AG08396 (cell line): ENCODE measurements at regions not wholly inside any gene's neighbourhood (a gene's known extent, or its start where the extent isn't known, plus 50 kb on each side); places are given as distances from the start of the nearest gene placed in this dataset.

Source experiments
- DNase-seq: peaks from one replicate; pipeline ENCODE4 v3.0.0; 2012; ENCODE audit warnings: low spot score, mixed read lengths

DNA sequence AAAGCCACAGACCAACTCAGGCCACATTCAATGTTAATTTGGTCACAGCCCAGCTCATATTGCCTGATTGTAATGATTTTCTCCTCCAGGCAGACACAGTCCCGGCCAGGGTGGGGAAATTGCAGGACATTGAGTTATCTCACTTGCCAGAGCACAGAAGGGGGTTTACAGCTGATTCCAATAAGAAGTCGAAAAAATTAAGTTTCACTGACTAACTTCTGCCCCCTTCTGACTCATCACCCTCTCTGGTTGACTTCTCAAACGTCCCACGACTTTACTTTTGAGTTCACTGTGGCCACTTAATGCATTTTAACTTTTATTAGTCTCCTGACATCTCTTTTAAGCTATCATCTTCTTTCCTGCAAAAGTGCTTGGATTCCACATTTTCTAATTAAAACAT is 321.4 kb upstream of the WWC1 start:
- DNase-seq: no peak

DNA sequence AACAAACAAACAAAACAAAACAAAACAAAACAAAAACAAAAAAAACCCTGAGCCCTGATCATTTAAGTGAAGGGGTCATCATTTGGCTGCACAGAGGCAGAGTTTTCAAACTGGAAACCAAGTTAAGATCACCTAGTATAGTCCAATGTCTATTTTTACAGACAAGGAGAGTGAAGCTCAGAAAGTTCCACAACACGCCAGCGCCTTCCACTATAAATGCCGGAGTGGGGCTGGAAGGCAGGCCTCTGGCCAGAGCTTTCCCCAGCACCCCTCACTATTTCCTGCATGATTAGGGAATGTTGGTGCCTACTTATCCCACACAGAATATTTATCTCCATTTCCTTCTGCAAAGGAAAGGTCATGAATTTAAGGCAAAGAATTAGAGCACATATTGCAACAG is 319.7 kb upstream of the WWC1 start:
- DNase-seq: no peak

DNA sequence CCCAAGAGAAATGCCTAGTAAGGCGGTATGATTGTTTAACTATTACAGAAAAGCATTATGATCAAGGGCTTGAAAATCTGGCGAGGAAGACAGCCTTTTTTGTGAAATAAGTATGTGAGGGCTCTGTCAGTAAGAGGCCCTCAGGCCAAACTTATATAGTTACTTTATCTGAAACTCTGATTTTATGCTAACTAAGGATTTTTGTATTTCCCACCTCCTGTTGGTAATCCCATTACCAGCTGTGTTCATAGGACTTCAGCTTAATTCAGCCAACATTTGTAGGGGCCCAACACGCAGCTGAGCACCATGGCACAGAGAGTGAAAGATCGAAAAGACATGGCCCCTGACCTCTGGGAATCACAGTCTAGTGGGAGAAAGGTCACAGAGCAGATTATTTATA is 318.3 kb upstream of the WWC1 start:
- DNase-seq: no peak

DNA sequence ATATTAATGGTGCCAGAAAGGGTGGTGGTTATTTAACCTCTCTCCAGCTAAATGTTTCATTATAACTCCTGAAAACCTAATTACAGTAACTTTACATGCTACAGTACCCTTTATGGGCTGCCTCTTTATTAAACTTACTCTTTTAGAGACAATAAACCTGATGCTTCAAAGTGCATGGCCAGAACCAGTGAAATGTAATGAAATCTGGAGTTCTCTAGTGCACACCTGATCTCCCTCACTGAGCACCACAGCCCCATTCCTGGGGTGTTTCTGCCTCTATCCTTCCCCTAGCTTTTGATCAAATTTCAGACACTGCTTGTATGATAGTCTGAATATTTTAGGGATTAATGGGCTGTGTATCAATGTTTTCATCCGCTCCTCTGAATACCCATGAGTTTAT is 306.5 kb upstream of the WWC1 start:
- no peak for DNase-seq

DNA sequence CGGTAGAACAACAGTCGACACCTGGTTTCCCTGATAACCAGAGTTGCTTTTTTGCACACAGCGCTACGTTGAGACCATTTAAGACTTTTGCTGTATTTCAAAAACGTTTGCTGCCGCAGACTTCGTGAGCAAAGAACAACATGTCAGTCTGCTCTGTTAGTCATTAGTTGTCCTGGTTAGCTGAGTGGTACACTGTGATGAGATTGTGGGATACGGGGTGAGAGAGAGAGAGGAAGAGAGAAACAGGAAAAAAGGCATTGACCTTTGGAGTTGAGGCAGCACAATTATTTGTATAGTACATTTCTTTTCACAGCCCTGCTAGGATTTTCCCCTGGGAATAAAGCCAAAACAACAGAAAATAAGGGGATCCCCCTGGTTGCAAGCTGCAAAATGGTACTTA is 306.1 kb upstream of the WWC1 start:
- DNase-seq: no peak

DNA sequence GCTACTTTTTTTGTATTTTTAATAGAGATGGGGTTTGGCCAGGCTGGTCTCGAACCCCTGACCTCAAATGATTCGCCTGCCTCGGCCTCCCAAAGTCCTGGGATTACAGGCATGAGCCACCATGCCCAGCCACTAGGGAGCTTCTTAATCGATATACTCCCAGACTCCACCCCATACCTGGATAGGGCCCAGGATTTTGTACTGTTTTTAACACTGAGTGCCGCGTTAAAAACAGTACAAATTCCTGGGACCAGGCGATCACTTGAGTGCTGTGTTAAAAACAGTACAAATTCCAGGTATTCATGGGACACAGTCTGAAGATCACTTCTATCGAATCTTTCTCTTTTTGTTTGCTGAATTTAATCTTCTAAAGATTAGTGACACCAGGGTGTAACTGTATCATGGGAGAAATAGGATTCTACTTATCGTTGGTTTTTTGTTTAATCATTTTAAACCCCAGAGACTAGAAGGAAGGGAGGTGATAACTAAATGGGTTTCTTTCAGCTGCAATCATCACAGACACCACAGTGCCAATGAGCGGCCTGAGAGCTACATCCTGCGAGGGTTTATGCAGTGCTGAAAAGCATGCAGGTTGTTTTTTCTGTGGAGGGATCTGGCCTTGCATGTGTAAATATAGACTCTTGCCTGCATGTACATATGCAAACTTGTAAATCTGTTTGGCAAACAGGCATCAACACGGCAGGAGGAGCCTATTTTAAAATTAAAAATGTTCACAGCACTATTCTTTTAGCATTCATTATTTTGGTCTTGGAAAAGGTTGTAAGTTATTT is 303.8 kb upstream of the WWC1 start:
- DNase-seq: no peak

DNA sequence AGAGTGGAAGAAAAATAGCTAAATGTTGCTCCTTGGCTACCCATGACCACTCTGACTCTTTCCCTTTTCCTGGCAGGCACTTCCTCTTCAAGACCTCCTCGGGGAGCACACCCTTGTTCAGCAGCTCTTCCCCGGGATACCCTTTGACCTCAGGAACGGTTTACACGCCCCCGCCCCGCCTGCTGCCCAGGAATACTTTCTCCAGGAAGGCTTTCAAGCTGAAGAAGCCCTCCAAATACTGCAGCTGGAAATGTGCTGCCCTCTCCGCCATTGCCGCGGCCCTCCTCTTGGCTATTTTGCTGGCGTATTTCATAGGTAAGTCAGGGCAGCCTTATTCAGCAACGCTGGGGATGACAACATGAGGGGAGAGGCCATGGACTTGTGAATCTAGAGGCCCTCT is 298.6 kb upstream of the WWC1 start:
- DNase-seq: no peak

DNA sequence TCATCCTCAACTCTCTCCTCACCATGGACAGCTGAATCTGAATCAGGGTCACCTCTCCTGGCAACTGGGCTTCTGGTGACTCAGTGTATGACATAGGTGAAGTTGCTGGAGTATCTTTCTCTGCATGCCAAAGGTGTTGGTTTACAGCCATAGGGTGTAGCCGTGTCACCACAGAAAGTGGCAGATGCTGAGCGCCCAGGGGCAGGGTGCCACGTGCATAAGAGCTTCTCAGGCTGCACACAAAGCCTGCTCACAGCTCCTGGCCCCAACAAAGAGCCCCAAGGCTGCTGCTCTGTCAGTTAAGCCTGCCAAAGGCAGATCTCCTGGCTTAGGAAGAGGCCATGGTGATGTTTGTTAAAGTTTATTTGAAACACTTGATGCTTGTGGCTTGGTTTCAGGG is 297.7 kb upstream of the WWC1 start:
- no peak for DNase-seq

DNA sequence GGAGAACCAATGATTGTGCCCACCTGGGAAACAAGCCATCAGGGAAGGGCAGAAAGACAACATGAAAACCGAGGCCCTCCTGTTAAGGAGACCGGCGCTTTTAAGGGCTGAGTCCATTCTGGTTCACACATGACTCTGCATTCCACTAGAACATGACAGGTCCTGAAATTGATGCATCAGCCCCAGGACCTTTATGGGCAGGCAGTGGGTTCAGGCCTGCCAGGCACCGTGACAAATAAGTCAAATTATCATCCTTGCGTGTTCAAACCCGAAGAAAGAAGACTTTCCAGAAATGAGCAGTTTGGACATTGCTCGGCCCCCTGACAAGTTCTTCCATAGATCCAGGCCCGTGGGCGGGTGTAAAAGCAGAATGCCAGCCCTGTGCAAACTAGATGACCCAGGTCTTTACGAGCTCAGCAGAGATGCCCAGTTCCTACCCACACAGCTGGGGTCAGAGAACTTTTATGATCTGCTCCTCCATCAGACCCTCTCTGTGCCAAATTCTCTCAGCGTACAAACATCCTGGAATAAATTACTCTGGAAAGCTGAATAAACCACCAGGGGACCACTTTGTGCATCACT is 295.5 kb upstream of the WWC1 start:
- DNase-seq: no peak

DNA sequence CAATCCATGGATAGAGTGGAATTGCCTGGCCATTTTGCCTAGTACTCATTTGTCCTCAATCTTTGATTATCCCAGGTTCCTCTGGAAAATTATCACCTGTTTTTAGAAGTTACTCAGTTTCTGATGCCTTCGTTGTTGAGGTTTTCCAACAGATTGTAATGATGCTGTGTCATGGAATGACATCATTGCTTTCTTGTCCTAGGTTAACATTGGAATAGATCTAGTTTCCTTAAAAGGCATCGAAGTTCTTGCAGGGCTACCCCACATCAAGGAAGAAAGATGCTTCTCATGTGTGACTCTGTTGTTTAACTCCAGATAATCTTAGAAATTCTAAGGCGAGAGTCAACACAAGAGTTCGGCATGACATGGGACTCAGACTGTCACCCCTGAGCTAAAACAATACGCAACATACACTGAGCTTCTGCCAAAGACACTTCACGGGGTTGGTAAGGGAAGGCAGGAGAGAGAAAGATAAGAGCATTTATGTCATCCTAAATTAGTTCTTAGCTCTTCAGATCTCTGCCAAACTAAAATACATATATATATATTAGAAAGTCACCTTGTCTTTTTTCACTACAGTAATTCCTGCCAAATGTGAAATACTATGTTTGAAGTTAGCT is 293.2 kb upstream of the WWC1 start:
- no peak for DNase-seq

DNA sequence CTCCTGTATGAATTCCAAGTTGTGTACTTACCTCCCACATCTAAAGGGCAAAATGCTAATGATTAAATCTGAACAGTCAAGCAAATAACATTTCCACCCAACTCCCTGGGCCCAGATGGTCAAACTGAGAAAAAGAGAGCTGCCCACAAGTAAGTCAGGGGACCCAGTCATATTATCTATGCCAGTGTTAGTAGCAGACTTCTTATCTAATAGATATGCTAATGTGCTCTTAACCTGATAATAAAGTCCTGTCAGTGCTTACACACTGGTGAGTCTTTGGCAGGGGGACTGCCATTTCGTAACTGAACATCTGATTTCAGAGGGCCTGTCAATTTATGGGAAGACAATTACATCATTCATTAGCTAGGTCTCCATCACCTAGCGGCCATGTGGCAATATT is 292.3 kb upstream of the WWC1 start:
- DNase-seq: no peak

DNA sequence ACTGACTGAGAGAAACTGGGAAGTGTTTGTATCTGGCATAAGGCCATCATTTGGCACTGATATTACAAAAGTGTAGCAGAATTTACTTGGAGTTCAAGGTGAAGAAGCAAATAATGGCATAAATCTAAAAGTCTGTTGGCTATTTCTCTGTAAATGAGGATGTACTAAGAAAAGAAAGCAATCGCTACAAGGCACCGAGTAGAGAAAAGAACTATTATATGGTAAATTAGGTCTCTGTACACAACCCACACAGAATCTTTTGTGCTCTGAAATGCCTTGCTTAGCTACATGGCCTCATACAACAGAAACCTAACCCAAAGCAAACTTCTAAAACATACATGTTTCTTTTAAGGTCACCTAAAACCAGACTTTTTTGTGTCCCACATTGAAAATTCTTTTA is 290.1 kb upstream of the WWC1 start:
- DNase-seq: no peak

DNA sequence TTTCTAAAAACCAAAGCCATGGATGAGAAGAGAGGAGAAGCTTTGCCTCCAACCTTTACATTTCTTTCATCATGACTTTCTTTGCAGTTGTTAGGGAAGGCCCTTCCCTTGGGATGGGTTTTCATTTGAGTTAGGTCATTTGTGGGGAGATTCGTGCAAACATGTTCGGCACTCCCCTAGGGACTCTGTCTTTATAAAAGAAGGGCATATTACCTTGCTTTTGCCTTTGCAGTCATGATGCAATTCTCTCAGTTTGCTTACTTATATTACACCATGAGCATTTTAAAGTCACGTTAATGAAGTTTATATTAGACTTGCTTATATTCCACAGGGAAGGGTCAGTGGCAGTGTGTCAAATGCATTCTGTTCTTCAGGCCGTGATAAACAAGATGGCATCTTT is 289.3 kb upstream of the WWC1 start:
- no peak for DNase-seq

DNA sequence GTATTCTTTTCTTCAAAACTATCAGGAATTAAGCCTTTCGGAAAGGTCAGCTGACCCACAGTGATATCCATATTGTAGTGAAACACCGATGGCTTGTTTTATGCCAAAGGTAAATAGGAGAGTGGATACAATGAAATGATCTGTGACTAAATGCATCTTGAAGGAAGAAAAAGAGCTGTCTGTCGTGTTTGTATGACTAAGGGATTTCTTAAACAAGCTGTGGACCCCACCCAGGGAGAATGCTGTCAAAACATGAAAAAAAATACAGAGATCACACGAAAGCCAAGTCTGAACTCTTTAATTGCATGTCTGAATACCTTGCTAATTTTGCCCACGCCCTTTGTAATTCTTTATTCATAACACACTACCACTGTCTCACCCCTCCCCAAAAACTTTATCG is 286.4 kb upstream of the WWC1 start:
- no peak for DNase-seq

DNA sequence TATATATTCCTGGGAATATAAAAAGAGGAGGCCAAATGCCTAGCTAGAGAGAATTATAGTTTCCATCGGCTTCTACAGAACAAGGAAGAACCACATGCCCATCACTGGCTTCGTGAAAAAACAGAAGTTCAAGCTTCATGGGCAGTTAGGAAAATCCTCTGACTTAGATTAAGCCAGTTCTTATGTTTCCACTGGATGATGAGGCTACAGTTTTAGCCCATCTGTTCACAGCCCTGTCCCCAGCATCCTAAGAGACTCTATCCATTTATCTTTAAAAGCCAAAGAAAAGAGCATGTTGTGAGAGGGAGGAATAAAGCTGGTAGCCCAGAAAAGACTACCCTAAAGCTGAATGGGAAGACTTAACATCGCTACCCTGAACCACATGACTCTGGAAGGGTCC is 285.5 kb upstream of the WWC1 start:
- no peak for DNase-seq

DNA sequence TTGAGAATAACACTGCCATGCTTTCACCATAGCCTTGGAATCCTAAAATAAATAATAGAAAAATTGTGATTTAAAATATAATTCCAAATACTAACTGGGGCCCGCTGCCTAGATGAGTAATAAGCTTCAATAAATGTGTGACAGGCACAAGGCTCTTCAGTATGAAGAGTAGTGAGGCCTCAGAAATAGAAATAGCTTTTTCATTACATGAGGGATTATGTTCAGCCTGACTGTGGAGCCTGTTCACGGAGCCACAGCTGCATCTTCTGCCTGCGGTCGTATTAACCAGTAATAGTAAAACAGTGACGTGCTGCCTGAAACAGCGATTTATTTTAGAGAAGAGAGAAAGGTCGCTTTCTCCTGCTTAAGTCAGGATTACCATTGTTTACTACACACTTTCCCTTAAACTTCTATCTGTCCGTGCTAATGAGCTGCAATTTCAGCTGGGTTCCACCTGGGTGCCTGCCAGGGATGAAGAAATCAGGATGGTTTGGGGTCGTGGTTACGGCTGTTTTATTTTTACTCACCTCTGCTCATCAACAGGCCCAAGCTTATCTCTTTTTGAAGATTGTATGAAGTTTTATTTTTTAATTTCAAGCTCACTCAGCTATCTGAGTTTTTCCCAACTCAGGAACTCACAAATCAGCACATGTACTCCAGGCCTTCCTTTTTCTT is 284.9 kb upstream of the WWC1 start:
- DNase-seq: no peak

DNA sequence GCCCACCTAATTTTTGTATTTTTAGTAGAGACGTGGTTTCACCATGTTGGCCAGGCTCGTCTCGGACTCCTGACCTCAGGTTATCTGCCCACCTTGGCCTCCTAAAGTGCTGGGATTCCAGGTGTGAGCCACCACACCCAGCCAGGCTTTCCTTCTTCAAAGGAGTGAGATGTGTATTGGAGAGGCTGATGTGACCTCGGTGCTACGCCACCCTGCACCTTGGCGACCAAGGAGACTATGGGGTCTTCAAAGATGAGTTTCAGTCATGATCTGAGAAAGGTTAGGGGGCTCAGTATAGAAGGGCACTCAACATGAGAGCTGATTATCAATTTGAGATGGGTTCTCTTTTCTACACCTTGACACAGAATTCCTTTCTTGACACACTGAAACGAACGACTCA is 284.2 kb upstream of the WWC1 start:
- no peak for DNase-seq

DNA sequence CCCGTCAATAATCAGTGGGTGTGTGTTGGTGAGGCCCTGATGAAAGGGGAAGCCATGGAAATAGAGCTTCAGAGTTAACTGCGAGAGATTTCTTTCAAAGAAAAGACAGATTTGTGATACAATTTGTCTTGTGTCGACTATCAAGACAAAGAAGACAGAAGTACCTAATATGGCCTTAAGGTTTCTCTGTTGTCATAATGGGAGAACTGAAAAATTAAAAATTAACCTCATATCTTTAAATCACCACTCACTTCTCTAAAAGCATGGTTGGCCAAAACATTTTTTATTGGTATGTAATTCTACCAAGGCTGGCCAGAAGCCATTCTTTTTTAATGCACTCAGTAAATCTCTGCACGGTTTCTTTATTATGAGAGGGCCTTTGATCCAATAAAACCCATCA is 282.9 kb upstream of the WWC1 start:
- DNase-seq: no peak

DNA sequence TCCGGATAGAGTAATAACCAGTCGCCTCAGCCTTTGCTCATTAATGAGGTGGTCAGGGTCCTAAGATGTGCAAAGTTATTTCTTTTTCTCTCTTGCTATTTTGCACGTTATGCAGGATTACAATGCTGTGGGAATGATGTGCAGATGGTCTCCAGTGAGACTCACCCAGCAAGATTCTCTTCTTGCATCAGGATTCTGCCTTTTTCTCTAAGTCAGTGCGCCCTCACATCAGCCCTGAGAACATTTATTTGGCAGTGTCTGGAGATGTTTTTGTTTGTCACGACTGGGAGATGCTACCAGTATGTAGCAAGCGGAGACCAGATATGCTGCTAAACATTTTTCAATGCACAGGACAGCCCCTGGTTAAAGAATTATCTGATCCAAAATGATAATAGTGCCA is 280.3 kb upstream of the WWC1 start:
- no peak for DNase-seq

DNA sequence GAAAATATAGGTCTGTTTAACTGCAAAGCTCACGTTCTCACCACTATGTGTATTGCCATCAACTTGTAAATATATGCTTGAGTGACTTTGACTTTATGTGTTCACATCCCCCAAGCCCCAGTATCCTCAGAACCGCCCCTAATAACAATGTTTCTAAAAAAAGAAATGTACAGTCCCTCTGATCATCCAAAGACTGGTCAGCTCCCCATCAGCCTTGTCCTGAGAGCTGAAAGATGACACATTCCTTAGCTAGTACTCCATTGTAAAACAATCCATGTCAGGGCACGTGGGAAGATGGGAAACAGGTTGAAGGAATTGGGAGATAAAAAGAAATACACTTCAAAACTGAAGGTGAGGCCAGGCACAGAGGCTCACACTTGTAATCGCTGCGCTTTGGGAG is 279.4 kb upstream of the WWC1 start:
- DNase-seq: no peak

DNA sequence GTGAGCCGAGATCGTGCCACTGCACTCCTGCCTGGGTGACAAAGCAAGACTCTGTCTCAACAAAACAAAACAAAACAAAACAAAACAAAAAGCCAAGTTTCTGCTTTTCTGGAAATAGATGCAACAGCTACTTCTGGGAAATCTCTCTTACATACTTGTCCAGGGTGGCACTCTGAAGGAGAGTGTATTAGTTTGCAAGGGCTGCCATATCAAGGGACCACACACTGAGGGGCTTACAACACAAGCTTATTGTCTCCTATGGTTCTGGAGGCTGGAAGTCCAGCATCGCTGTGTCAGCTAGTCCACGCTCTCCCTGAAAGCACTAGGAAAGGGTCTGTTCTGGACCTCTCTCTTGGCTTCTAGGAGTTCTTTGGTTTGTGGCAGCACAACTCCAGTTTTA is 277.9 kb upstream of the WWC1 start:
- no peak for DNase-seq

DNA sequence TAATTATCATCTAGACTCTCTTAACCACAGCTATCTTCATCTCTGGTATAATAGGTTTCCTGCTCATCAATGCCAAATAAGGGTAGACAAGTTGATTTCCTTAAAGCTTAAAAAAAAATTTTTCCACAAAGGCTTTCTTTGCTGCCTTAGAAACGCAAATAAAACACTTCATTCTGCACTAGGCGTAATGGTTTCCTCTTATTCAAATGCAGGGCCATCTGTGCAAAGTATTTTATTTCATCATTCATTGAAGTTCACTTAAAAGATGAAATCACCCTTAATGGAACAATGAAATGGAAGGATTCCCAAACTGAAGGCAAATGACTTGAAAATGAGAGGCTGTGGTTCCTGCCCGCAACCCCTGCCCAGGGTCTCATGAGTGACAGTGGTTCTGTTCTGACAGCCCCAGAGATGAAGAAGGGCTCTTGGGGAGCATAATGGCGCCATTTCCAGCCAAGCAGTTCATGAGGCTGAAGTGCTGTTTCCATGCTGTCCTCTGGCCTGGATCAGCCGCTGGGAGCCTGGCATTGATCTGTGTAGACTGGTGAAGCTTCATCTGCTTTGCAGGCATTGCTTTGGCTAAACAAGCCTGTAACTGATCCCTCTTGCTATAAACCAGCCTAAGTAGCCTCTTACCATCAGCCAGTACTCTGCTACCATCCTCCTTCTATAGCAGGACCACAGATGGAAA is 276.9 kb upstream of the WWC1 start:
- DNase-seq: no peak

DNA sequence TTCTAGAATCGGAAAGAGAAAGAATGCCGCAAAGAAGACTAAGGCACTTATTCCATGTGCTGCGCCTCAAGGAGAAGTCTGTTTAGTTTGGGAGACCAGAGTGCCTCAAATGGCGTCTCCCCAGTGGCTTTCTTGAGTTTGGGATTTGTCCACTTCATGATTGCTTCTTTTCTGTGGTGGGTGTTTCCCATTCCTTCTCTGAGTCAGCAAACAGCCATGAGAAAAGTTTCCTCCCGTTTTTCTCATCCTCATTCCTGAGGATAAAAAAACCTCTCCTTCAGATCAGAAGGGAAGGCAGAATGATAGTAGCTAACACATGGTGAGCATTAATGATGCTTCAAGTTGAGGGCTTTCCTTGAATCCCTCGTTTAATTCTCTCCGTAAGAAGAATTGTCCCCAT is 275.9 kb upstream of the WWC1 start:
- DNase-seq: peak; percentile 5
